ENCODE measurements at regions not wholly inside any gene's neighbourhood (a gene's known extent, or its start where the extent isn't known, plus 50 kb on each side); places are given as distances from the start of the nearest gene placed in this dataset.

DNA sequence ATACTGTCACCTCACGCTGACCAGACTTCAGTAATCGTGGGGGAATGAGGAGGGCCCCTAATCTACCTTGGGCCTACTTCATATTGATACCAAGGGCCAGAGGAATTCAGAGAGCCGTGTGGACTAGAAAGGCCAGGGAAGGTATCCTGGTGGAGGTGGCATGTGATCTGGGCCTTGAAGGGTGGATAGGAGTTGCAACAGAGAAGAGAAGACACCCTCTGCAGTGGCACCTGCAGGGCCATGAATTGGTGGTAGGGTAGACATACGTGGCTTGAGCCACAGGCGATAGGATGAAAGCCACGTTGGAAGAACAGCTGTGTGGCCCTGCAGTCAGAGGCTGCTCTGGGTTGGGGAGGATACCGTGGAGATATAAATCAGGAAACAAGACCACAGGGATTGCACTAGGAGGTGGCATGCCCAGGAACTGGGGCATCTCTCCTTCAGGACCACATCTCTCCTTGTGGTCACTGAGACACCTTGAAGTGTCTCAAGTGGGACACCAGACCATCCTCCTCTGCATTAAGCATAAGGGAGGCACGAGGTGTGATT is 141.4 kb downstream of the CYP26B1 start:
- DNase-seq (ENCODE audit: extremely low read depth in 1 of 2, low read depth in 1 of 2), result no peak

DNA sequence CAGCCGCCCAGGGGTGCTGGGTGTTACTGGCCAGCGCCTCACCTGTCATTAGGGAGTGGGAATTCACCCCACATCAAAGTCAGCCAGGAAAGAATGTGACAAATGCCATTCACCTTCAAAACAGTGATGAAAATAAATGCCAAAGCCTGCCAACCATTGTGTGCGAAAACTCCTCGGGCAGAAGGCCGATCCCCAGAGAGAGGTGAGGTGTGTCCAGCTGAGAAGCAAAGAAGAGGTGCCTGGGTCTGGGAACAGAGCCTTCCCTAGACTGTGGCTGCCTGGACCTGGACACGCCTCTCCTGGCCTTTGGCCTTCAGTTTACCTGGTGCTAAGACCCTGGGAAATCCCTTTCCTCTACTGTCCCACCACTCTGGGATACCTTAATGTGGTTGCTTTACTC is 142.7 kb downstream of the CYP26B1 start:
- DNase-seq (ENCODE audit: extremely low read depth in 1 of 2, low read depth in 1 of 2), result no peak

DNA sequence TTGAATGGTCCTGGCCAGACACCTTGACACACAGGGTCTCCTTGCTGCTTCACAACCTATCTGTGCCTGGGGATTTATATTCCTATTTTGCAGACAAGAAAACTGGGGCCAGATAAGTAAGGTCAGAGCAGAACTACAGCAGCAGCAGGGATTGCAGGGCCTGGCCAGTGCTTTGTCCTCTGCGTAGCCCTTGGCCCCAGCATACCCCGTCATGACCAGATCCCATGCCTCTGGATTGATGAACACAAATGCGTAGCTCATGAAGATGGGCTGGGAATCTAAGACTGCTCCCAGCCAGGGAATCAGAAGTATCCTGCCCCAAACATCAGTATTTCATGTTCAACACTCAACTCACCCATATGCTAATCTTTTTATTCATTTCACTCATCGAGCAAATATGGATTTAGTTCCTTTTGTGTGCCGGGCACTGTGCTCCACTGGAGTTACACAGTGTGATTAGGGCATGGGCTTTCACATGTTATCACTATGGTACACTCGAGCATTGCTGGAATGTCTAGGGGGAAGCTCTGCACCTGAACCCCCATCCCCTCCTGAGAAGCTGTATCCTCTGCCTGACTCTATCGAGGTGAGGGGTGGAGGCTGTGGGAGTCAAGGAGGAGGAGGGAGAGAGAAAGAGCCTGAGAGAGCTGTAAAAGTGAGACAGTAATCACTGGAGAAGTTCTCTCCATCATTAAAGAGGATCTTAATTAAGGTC is 143.3 kb downstream of the CYP26B1 start:
- no peak for DNase-seq (ENCODE audit: extremely low read depth in 1 of 2, low read depth in 1 of 2)

DNA sequence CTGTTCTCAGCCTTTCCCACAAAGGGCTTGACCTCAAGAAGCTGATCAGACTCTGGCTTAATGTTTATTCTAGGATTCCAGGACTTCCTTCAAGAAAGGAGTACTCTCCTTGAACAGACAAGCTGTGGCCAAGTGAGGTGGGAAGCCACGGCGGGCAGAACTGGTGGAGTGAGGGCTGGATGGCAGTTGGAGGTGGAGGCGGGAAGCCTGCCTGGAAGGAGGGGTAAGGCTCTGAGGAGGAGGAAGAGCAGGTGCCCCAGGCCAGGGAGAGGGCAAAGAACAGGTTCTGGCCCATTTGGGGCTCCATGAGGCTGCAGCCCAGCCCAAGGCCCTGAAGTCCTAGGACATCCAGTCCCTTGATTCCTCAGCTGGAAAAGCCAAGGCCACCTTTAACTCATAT is 143.9 kb downstream of the CYP26B1 start:
- DNase-seq (ENCODE audit: extremely low read depth in 1 of 2, low read depth in 1 of 2), result no peak

DNA sequence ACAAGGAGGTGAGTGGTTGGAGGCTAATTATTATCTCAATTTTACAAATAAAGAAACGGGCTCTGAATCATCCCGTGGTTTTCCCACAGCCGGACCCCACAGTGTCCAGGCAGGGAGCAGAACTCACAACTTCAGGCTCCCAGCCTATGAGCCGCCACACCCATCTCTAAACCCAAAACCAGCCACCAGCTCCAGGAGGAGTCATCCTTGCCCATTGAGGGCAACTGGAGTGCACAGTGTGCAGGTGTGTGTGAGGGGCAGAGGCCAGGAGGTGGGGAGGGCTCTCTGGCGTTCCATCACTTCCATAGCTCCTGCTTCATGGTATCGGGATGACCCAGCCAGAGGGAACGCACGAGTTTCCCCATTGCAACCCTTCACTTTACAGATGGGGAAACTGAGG is 144.5 kb downstream of the CYP26B1 start:
- no peak for DNase-seq (ENCODE audit: extremely low read depth in 1 of 2, low read depth in 1 of 2)

DNA sequence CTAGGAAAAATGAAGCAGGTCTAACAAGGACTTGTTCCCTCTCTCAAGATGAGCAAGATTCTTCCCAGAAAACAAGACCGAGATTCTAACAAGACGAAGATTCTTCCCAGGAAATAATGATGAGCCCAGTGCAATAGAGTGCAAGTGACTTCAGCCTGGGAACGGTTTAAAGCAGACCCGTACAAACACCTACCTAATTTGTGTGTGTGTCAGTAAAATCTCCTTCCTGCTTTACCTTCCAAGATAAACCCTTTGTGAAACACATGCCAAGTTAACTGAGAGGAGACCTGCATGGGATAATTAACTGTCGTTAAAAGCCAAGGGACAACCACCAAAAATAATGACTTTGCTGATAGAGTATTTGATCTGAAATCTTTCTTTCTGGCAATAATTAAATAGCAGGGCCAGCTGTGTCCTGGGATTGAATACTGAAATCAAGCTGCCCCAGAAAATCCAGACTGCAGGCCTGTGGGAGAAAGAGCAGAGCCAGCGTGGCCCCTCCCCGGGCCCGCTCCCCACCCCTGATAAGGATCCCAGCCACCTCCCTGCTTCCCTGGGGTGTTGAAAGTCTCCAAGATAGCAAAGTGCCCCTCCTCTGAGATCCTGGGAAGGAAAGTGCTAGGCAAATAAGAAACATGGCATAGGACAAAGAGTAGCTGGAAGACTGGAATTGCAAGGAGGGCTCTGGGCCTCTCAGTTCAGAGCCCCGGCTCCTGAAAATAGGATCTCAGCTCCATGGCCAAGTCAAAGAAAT is 145.5 kb downstream of the CYP26B1 start:
- DNase-seq (ENCODE audit: extremely low read depth in 1 of 2, low read depth in 1 of 2), result no peak

DNA sequence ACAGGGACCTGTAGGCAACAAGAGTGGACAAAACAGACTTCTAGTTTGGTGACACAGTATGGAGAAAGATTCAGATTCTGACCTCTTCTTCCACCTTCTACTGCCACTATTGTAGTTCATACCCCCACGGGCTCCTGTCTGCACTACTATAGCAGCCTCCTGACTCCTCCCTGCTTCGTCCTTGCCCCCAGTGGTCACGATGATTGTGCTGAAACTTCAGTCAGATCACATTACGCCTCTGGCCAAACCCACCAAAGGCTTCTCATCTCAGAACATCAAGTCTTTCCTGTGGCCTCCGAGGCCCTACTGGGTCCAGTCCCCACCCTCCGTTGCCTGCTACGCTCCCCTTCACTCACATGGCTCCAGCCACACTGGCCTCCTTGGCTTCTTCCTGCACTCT is 147.6 kb downstream of the CYP26B1 start:
- no peak for DNase-seq (ENCODE audit: extremely low read depth in 1 of 2, low read depth in 1 of 2)

DNA sequence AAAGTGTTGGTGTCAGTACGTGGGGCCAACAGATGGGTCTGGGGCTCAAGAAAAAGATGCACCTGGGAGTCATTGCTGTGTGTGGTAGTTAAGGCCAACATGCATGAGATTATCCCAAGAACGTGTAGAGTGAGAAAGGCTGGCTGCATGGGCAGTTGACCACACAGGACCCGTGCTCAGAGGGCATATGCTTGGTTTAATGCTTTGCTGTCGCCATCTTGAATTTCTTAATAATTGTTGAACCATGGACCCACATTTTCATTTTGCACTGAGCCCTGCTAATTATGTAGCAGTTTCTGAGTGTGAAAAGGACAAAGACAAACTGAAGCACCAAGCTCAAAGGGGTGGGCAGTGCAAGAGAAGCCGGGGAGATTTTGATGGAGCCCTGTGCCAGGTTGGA is 148.1 kb downstream of the CYP26B1 start:
- no peak for DNase-seq (ENCODE audit: extremely low read depth in 1 of 2, low read depth in 1 of 2)

DNA sequence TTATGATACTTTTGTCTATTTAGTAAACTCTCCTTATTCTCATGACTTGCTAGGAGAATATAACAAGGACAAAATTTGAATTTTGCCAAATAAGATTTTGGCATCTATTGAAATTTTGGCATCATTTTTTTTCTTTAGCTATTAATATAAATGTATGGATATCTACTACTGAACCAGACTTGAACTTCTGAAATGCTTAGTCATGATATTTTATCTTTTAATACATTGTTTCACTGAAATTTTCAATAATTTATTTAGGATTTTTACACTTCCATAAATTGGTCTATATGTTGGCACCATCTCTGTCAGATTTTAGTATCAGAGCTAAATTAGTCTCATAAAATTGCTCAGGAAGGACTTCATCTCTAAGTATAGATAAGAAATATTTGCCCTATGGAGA is 149.8 kb downstream of the CYP26B1 start:
- DNase-seq (ENCODE audit: extremely low read depth in 1 of 2, low read depth in 1 of 2), result no peak

DNA sequence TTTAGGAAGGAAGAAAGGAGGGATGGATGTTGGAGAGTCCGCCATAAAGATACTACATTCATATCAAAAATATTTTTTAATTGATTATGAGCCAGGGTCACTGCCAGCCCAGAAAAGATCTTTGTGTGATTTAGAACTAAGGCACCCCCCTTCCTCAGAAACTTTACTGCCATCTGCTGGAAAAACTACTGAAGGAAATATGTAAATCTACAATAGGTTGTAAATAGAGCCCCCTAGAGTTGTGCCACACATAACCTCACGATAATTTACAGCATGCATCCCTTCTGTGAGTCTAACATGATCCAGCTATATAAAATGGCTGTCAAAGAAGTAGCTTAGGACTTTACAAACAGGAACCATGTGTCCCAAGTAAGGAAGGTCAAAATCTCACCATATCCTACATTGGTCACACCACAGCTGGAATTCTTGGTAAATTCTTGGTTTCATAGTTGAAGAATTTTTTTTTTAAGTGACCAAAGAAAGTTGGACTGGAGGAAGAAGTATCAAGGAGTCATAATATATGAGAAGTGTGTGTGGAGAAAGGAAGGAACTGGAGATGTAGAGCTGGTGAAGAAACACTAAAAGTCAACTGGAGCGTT is 152.5 kb downstream of the CYP26B1 start:
- no peak for DNase-seq (ENCODE audit: extremely low read depth in 1 of 2, low read depth in 1 of 2)

DNA sequence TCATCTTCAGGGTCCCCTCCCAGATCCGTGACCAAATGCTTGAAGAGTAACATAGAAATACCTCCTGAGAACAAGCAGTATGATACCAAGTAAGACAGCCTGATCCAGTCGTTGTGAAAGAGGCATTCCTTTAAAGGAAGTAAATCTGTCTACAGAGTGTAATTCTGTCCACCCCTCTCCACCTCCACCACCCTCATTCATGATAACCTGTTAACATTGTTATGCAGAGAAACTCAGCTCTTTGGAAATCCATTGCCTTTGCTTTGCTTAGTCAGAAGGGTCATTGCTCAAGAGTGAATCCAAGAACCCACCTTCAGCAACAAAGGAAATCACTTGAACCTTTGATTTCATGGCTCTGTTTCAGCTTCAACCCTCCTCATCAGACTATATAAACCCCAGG is 155.6 kb downstream of the CYP26B1 start:
- no peak for DNase-seq (ENCODE audit: extremely low read depth in 1 of 2, low read depth in 1 of 2)

DNA sequence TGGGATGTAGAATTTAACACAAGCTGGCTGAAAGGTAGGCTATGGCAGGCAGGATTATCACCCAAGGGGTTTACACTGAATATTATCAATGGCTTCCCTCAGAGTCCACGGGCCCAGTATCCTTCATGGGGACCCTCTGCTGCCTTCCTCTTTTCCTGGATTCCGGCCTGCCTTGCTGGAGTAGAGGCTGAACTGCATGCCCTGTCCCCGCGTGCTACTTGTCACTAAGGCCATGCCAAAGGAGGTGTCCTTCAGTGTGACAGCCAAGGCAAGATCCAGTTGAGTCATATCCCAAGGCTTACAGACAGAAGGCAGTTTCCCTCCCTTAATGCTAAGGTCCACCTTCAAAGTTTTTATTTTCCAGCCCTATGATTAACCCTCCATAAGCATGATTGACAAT is 156.3 kb downstream of the CYP26B1 start:
- DNase-seq (ENCODE audit: extremely low read depth in 1 of 2, low read depth in 1 of 2), result no peak

DNA sequence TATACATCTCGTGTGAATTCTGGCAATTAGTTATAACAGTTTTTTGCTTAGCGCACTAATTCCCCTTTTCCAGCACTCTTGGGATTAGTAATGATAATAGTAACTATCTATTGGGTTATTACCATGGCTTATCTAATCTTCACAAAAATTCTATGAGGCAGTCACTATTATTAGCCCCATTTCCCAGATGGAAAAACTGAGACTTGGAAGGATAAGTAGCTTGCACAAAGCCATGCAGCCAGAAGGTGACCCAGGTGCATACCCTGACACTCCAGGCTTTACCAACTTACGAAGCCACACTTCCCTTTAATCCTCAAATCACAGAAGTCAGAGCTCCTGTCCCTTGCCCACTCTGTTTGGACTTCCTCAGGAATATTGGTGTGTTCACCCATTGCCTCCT is 156.8 kb downstream of the CYP26B1 start:
- DNase-seq (ENCODE audit: extremely low read depth in 1 of 2, low read depth in 1 of 2), result no peak

DNA sequence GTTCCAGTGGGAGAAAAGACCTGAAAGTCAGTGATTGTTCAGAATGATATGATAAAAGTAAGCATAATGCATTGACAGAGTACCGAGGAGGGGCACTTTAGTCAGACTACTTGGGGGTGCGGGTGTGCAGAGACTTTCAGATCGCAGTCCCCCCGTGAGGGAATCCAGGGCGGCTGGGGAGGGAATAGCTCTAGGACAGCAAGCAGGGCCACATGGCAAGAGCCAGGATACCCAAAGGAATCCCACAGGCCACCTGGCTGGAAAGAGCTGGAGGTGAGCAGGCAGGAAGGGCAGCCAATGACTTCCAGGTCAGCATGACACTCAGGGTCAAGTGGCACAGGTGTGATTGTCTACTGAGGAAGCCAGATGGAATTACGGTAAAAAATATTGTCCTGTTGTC is 157.5 kb downstream of the CYP26B1 start:
- no peak for DNase-seq (ENCODE audit: extremely low read depth in 1 of 2, low read depth in 1 of 2)

DNA sequence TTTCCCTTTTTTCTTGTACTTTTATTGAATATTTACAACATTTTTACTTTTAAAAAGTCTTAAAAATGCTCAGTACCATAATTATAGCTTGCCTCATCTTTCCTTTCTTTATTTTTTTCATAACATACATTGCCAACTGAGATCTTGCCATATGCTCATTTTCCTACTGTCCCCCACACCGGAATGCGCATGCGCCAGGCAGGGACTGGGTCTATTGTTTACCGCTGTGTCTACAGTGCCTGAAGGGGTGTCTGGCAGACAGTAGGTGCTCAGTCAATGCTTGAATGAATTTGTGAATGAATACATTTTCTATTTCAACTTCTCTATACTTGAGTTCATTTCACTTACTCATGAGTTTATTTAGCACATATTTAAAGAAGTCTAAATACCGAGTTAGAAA is 158.0 kb downstream of the CYP26B1 start:
- DNase-seq (ENCODE audit: extremely low read depth in 1 of 2, low read depth in 1 of 2), result no peak

DNA sequence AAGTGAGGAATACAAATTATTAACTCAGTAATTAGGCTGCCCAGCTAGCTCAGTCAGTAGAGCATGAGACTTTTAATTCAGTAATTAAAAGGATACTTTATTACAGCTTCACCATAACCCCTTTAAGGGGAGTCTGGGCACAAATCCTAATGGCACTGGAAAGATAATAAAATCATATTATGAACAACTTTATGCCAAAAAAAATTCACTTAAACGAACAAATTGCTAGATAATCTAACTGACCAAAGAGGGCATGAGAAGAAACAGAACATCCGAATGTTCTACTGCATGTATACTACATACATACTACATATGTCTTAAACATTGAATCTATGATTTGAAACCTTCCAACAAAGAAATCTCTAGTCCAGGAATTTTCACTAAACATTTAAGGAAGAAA is 159.5 kb downstream of the CYP26B1 start:
- DNase-seq (ENCODE audit: extremely low read depth in 1 of 2, low read depth in 1 of 2), result no peak

DNA sequence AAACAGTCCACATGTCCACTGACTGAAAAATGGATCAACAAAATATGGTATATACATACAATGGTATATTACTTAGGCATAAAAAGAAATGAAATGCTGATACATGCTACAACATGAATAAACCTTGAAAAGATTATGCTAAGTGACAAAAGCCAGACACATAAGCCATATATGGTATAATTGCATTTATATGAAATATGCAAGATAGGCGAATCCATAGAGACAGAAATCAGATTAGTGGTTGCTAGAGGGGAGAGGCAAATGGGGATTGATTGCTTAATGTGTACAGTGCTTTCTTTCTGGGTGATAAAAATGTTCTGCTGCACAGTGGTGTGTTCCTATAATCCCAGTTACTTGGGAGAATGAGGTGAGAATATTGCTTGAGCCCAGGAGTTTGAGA is 171.0 kb downstream of the CYP26B1 start:
- DNase-seq (ENCODE audit: extremely low read depth in 1 of 2, low read depth in 1 of 2), result no peak

DNA sequence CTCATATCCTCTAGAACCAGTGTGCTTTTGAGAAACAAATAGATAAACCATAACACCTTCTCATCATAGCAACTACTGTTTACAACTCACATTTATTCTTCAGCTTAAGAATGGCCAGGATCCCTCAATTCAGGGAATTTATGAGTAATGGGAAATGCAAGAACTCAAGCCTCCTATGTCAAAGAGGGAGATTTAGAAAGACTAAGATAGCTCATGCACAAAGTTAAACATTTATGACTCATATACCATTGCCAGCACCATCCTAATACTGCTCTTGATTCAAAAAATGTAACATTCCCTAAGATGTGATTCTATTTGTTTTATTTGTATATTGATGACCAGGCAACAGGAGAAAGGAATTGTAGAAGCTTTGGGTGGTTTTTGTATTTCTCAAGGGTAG is 172.8 kb downstream of the CYP26B1 start:
- DNase-seq (ENCODE audit: extremely low read depth in 1 of 2, low read depth in 1 of 2), result no peak

DNA sequence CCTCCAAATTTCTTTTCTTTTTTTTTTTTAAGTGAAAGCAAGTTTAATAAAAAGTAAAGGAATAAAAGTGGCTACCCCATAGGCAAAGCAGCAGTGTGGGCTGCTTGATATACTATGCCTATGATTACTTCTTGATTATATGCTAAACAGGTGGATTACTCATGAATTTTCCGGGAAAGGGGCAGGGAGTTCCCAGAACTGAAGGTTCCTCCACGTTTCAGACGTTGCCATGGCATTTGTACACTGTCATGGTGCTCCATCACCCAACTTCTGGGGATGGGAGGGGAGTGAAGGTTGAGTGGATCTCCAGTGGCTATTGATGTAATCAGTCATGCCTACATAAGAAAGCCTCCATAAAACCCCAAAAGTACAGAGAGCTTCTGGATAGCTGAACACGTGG is 176.2 kb downstream of the CYP26B1 start:
- DNase-seq (ENCODE audit: extremely low read depth in 1 of 2, low read depth in 1 of 2), result no peak

DNA sequence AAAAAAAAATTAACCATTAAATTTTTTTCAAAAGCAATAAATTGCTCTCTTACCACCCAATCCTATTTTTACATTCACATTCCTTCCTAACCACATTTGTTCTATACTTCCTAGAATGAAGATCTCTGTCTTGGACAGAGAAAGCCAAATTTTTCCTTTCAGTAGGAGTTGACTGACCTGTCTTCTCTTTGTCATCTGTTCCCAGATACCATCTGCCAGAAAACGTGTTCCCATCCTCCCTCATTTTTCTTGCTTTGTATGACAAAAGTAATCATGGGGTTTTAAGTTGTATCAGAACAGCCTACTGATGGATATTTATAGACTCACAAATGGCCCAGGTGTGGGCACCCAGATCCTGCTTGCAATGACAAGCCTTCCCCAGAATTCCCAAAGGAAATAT is 182.1 kb downstream of the CYP26B1 start:
- DNase-seq (ENCODE audit: extremely low read depth in 1 of 2, low read depth in 1 of 2), result no peak

DNA sequence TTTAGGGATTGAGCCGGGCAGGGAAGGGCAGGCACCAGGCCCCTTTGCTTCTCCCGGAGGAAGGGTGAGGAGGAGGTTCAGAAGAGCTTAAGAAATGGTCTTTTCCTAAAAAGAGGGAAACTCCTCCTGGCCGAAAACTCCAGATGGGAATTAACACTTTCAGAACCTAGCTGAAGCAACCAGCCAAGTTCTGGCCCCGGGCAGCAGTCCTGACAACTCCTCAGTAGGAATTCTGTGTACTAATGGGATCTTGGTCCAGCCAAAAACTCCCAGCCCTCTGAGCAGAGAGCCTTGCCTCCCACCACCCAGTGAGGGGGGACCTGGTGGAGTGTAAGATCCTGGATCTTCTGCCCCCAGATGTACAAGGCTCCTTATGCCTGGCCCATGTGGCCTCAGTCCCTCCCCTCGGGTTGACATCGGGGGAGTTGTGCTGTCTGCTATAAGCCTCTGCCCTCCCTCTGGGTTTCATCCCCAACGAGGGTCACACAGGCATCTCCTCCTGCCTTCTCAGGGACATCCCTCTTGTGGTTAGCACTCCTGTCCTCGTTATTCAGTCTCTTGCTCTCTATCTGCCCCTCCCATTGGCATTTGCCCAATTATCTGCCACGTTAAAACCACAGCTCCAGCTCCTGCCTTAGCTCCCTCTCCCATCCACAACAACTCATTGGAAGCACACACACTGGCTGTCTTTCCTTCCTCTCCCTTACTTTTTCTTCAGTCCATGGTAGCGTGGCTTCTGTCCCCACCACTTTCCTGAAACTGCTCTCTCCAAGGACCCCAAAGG is 184.6 kb downstream of the CYP26B1 start:
- no peak for DNase-seq (ENCODE audit: extremely low read depth in 1 of 2, low read depth in 1 of 2)
